Smooth muscle cell of the brain vasculature (primary cell): ENCODE measurements at regions not wholly inside any gene's neighbourhood (a gene's known extent, or its start where the extent isn't known, plus 50 kb on each side); places are given as distances from the start of the nearest gene placed in this dataset.

Experiments used
- DNase-seq: peaks from one replicate; pipeline ENCODE4 v3.0.0-alpha.2; 2012; ENCODE audit warnings: low read depth, low spot score

DNA sequence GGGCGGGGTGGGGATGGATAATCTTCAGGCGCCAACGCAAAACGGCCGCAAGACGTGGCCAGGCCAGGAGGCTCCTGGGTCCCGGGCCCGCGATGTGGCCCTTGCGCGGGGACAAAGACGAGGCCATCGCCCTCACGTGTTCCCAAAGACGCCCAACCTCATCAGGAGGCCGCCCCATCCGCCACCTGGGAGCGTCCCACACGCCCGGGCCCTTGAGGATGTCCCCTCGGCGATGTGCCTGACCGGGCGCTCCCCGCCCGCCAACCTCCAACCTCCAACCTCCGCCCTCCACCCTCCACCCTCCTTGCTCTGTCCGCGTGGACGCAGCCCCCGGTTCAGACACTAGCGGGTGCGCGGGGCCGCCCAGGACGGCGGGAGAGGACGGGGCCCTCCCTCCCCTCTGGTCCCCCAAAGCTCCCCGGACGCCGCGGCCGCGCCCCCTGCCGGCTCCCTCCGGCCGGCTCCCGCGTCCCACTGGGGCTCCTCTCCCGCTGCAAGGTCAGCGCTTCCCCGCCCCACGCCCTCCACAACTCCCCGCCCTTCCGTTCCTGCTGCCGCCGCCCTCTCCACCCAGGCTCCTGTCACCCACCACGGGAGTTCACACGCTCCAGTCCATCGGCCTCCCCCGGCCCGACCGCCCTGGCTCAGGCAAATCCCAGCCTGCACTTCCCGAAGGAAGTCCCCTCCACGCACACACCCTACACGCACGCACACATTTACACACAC, 250.8 kb upstream of the RPL38 start:
- DNase-seq: no peak

DNA sequence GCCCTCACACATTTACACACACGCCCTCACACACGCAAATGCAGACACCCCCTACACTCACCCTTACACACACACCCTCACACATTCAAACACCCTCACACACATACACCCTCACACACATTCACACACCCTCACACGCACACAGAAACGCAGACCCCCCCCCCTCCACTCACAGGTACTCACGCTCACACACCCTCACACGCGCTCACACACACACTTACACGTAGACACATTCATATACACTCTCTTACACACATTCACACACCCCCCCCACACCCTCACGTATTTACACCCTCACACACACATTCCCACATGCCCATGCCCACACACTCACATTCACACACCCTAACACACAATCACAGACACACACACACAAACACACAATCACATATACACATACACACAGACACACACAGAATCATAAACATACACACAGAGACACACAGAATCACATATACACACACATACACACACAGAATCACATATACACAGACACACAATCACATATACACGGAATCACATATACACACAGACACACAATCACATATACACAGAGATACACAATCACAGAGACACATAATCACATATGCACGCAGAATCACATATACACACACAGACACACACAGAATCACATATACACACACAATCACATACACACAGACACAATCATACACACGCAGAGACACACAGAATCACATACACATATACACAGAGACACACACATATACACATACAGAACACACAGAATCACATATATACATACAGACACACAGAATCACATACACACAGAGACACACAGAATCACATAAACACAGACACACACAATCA, 250.1 kb upstream of the RPL38 start:
- DNase-seq: no peak

- no peak for DNase-seq
Measured at GRCh38 chr17:73954951-73955350, 248.5 kb upstream of the RPL38 start.

GRCh38 chr17:73955616-73956015, 247.9 kb upstream of the RPL38 start:
- no peak for DNase-seq

GRCh38 chr17:73956169-73956568, 247.3 kb upstream of the RPL38 start:
- DNase-seq: no peak

DNA sequence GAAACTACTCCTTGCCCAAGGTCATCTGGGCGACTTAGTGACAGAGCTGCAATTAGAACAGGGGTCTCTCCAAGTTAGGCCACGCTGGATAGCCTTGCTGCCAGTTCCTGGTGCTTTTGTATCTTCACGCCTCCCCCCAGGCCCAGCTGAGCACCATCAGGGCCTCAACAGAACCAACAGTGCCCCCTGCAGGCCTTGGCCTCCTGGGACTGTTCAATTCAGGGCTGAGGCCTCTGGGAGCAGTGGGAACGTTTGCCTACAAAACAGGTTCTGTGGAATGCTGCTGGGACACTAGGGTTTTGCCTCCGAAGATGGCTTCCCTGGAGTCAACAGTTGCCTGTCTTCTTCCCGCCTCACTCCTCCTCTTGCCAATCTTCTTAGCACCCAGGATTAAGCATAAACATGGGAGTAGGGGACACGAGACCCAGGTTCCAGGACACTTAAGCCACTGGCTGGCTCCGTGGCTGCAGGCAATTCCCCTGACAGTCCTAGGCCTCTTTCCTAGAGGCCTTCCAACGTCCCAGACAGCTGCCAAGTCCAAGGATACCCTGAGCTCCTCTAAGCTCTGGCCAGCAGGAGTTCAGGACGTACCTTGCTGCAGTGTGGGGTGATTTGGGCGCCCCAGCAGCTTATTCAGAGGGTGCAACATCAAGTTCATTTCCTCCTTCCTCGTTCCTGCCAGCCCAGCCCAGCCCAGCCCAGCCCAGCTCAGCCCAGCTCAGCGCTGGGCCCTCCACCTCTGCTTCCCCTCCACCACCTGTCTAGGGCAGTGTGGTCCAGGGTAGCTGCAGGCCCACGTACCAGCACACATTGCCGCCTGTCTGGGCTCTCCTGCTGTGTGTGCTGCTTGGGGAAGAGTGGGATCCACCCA, 246.6 kb upstream of the RPL38 start:
- no peak for DNase-seq

GRCh38 chr17:73957564-73957963, 245.9 kb upstream of the RPL38 start:
- no peak for DNase-seq

DNA sequence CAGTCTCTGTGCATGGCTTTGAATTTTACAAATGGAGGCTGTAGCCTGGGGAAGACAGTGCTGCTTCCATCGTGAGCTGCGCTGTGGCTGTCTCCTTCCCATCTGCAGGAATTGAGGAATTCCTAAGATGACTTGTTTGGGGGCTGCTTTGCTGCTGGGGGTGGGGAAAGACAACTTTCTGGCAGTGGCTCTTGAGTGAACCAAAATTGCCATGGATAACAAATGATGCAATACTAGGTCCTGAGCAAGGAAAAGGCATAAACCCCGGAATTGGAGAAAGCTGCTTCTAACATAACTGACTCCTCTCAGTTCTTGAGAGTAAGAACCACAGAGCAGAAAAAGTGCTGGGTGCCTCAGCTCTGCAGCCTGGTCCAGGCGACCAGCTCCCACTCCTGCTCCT, 245.0 kb upstream of the RPL38 start:
- DNase-seq: no peak

- no peak for DNase-seq
Measured at GRCh38 chr17:73960469-73960868, 243.0 kb upstream of the RPL38 start.

GRCh38 chr17:73962308-73962707, 241.2 kb upstream of the RPL38 start:
- no peak for DNase-seq

- no peak for DNase-seq
Measured at GRCh38 chr17:73968680-73969079, 234.8 kb upstream of the RPL38 start.

DNA sequence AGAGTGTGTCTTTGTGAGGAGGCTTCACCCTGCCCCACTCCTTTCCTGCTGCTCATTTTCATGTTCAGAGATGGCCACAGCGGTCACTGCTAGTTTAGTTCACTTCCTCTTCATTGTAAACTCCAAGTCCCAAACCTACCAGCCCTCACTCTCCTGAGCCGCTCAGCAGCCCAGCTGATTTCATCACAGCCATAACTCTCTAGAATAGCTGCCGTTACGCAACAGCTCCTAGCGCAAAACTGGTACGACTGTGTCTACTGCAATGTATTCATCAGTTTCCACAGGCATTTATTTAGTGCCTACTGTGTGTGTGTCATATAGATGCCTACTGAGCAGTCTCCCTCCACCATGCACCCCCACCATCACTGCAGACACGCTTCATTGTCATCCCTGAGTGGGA, 233.5 kb upstream of the RPL38 start:
- no peak for DNase-seq

DNA sequence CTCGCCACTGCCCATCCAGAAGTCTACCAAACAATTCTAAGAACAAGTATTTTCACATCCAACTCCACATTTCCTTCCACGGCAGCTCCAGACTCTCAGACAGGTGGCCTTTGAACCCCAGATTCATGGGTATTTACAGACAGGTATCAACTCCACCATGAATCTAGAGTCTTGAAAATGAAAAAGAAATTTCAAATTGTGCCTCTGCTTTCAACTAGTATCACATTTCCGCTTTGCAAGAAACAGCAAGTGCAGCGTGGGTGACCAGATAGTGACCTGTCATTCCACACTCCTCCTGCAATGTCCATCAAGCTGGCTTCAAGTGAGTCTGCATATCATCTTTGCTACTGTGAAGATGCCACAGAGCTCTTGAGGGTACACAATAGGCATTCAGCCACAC, 232.4 kb upstream of the RPL38 start:
- no peak for DNase-seq

GRCh38 chr17:73972056-73972455, 231.4 kb upstream of the RPL38 start:
- DNase-seq: no peak

- no peak for DNase-seq
Measured at GRCh38 chr17:73972901-73973300, 230.6 kb upstream of the RPL38 start.

DNA sequence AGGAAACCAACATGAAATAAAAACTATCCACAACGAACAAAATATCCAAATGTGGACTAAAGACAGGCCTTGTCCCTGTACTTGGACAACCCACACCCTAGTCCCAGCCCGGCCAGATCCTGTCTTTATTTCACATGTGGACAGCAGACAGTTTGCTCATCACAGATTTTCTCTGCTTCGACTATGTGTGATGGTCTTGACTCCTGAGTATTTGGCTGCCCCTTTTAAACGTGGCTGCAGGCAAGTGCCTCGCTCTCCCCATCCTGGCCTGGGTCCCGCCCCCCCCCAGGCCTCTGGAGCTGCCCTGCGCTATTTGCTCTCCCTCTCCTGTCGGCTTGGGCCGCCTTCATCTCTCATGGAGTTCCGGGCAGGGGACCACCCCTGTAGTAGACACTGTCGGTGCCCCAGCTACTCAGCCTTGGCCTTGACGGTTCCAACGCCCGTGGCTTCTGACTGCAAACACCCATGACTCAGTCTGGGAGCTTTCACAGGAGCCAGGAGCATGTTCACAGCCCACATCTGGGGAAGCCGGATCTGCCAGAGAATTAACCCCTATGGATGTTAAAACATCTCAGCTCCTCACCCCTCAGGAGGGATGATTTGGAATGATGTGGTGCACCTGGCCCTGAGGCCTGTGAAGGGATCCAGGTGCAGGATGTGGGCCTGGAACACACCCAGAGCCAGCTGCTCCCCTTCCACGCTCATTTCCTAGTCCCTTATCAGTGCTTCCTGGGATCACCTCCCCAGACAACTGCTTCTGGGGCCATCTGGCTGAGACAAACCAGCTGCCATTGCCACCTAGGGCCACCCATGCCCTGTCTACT, 229.7 kb upstream of the RPL38 start:
- no peak for DNase-seq

DNA sequence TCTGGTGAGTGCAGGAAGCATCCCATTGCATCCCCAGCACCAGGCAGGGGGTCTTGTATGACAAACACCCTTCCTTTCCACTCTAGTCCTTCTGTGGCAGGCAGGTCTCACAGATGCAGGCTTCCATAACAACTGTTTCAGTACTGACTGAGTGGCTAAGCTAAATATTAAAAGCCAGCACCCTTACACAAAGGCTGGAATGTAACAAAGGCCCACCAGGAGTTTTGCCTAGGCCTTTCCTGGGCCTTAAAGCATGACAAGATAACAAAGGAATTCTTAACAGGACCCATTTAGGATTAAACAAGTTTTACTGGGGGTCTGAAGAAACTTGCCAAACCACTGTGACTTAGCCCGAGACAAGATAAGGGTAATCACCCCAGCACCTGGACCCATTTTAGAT, 228.9 kb upstream of the RPL38 start:
- DNase-seq: no peak

DNA sequence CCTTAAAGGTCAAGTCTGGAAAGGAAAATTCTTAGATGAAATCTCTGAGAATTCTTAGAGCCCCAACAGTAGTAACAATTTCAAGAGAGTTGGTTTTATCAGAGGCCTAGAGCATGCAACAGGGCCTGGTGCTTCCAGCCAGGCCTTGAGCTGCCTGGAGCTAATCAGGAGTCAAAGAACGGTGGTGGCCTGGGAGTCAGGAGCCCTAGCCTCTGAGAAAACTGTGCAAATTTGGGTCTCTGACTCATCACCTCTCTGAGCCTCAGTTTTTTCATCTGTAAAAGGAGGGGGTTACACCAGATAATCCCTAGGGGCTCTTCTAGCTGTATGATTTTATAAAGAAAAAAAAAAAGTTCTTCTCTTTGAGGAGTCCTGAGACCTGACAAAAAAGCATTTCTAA, 227.3 kb upstream of the RPL38 start:
- no peak for DNase-seq

DNA sequence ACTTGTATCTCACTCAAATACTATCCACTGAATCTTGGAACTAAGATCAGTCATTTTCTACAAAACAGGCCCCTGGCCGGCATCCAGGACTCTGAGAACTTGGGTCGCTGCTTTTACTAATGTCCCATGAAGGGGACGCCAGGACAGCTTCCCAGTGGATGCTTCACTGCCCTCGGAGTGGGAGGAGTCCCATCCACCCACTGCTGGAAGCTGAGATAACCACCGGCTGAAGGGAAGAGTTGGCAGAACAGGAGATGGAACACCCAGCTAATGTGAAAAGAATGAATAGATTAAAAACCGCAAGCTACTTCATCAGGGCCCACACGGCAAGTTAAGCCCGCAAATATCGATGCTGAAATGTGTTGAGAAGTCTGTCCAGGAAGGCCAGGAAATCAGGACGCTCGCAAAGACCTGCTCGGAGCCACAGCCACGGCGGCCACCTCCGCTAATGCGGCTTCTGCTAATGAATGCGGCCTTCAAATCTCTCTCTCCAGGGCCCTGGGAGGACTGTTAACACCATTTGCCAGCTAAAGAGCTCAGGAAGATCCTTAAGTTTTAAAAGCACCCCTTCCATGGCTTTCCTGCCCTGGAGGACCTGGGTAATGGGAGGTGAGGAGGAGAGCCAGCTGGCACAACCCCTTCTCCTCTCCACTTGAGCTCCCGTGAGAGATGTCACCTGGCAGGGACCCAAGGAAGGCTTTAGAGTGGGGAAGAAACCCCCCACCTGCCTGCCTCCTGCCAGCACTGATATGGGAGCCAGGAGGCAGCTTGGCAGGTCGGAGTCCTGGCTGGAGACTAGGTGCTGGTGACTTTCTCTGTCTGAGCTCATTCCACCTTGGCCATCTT, 226.6 kb upstream of the RPL38 start:
- no peak for DNase-seq

- DNase-seq: no peak
Measured at GRCh38 chr17:73980517-73980916, 223.0 kb upstream of the RPL38 start.
